ENCODE measurements at regions not wholly inside any gene's neighbourhood (a gene's known extent, or its start where the extent isn't known, plus 50 kb on each side); places are given as distances from the start of the nearest gene placed in this dataset.

DNA sequence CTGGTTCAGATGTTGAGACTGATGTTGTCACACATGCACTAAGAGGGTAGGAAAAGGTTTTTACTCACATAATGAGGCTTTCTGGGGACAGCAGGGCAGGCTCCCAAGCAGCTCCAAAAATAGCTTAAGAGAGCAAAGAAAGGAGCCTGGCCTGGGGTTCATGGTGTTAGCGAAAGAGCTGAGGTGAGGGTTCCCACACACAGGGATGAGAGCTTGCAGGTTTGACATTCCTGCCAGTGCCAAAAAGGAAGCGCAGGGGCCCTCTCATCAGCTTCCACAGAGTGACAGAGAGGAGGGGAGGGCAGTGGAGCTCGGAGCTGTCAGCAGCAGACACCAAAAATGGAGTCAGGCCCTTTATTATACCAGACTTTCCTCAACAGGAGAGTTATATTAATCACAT is 65.5 kb upstream of the FAM216B start:
- TF ChIP-seq POLR2AphosphoS5 (IDR thresholded peaks at IDR 0.05) (no peak), EP300 (IDR thresholded peaks at IDR 0.05) (no peak), POLR2A (IDR thresholded peaks at IDR 0.05) (no peak)
- TF ChIP-seq, protein P1, sequence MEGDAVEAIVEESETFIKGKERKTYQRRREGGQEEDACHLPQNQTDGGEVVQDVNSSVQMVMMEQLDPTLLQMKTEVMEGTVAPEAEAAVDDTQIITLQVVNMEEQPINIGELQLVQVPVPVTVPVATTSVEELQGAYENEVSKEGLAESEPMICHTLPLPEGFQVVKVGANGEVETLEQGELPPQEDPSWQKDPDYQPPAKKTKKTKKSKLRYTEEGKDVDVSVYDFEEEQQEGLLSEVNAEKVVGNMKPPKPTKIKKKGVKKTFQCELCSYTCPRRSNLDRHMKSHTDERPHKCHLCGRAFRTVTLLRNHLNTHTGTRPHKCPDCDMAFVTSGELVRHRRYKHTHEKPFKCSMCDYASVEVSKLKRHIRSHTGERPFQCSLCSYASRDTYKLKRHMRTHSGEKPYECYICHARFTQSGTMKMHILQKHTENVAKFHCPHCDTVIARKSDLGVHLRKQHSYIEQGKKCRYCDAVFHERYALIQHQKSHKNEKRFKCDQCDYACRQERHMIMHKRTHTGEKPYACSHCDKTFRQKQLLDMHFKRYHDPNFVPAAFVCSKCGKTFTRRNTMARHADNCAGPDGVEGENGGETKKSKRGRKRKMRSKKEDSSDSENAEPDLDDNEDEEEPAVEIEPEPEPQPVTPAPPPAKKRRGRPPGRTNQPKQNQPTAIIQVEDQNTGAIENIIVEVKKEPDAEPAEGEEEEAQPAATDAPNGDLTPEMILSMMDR (IDR thresholded peaks at IDR 0.05): no peak
- Histone ChIP-seq H3K4me1 (peaks cover 0 to 3% (median 0%) of the 10 kb centered on the region in 4 donors), H3K9me3 (no peaks in the 10 kb centered on the region), H3K36me3 (no peaks in the 10 kb centered on the region), H3K27me3 (no peaks in the 10 kb centered on the region), H3K27ac (no peak overlapping the region), H3K4me3 (no peak overlapping the region)
- DNase-seq (no peak), ATAC-seq (ENCODE audit: low FRiP score in 2 of 2) (no peak)
- 70 to 80% methylated on average over 3 of the region's 3 CpGs for WGBS, 2 donors

DNA sequence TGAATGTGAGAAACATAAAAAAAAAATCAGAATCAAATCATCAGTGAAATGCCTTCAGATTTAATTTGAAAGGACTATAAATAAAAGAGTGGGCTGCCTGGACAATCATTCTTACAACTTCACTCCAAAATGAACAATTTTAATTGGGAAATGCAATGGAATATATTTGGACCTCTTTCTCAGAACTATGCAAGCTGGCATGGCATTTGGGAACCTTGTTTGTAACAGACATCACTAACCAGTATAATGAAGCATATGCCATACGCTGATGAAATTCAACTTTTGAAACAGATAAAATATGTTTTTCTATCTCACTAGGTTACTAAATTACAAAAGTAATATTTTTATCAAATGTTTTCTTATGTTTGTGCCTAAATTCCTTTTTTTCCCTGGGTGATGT is 64.2 kb upstream of the FAM216B start:
- TF ChIP-seq, protein P1 (IDR thresholded peaks at IDR 0.05): no peak
- TF ChIP-seq POLR2A (IDR thresholded peaks at IDR 0.05) (no peak), POLR2AphosphoS5 (IDR thresholded peaks at IDR 0.05) (no peak), EP300 (IDR thresholded peaks at IDR 0.05) (no peak)
- DNase-seq: no peak
- Histone ChIP-seq H3K27ac (no peak overlapping the region), H3K9me3 (no peaks in the 10 kb centered on the region), H3K4me1 (peaks cover 0 to 3% (median 0%) of the 10 kb centered on the region in 4 donors), H3K36me3 (no peaks in the 10 kb centered on the region), H3K4me3 (no peak overlapping the region), H3K27me3 (no peaks in the 10 kb centered on the region)
- no peak for ATAC-seq (ENCODE audit: low FRiP score in 2 of 2)
- WGBS, 2 donors: 96 to 98% methylated on average over 1 of the region's 1 CpG

DNA sequence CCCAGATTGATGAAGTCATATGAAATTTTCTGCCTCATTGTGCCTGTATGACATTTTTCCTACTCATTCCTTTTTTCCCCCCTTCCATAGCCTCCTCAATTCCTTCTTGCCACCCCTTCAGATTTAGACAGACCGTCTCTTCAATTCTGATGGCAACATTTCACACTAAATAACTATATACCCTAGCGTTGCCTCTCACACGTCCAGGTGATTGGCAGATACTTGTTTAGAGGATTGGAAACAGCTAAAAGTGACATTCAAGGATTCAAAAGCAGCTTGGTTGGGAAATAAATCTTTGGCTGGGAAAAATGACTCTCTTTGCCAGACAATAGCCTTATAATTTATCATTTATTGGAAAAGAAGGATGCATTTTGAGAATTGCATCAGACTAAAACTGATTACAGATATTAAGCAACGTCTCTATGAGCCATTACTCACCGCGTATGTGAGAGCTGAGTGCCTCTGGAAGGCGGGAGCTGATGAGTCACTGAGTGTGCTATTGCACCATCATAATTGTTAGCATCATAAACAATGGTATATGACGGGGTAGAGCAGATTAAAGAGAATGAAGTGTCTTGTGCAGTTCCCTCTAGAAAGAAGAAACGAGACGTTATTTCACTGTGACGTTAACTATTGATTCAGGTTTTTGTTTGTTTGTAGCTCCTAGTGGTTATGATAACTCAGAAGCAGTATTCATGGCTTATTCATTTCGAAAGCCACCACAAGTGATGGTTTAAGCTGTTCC is 61.1 kb upstream of the FAM216B start:
- no peak overlapping the region for H3K4me3 ChIP-seq
- DNase-seq (peak in 1 of 2 donors; percentile 52), ATAC-seq (ENCODE audit: low FRiP score in 2 of 2) (peak; percentile 80 to 96)
- H3K4me1 ChIP-seq: peaks cover 0 to 3% (median 0%) of the 10 kb centered on the region in 4 donors
- no peaks in the 10 kb centered on the region for H3K36me3 ChIP-seq
- H3K27me3 ChIP-seq: no peaks in the 10 kb centered on the region
- TF ChIP-seq POLR2AphosphoS5 (IDR thresholded peaks at IDR 0.05): peak in 1 of 2 donors; percentile 85
- TF ChIP-seq, protein P1 (IDR thresholded peaks at IDR 0.05): no peak
- peak in 2 of 4 donors; percentile 8 to 25 for TF ChIP-seq EP300 (IDR thresholded peaks at IDR 0.05)
- no peak for TF ChIP-seq POLR2A (IDR thresholded peaks at IDR 0.05)
- peak overlapping the region in 2 of 4 donors; percentile 10 to 28 for H3K27ac ChIP-seq
- whole genome bisulfite sequencing, 2 donors: 53 to 54% methylated on average over 12 of the region's 12 CpGs
- H3K9me3 ChIP-seq: no peaks in the 10 kb centered on the region

DNA sequence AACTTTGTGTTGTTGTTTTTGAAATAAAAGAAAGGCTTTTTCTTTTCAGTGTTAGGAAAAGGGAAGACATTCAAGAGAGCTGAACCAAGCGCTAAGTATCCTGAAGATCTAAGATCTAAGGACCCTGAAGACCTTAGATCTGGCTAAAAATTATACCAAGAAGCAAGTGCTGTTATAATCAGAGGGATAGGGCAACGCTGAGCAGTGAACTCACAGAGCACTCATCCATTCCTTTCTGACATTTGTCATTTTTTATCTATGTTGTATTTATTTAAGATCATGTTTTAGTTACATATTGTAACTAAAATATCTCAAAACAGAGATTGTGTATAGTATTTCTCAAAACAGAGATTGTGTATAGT is 60.5 kb upstream of the FAM216B start:
- DNase-seq: no peak
- 54 to 79% methylated on average over 2 of the region's 2 CpGs for WGBS, 2 donors
- H3K4me1 ChIP-seq: peaks cover 0 to 3% (median 0%) of the 10 kb centered on the region in 4 donors
- TF ChIP-seq POLR2AphosphoS5 (IDR thresholded peaks at IDR 0.05): no peak
- TF ChIP-seq POLR2A (IDR thresholded peaks at IDR 0.05): no peak
- no peak for TF ChIP-seq EP300 (IDR thresholded peaks at IDR 0.05)
- TF ChIP-seq, protein P1 (IDR thresholded peaks at IDR 0.05): no peak
- no peaks in the 10 kb centered on the region for H3K27me3 ChIP-seq
- peak overlapping the region in 2 of 4 donors; percentile 10 to 28 for H3K27ac ChIP-seq
- H3K9me3 ChIP-seq: no peaks in the 10 kb centered on the region
- ATAC-seq (ENCODE audit: low FRiP score in 2 of 2): no peak
- H3K4me3 ChIP-seq: no peak overlapping the region
- no peaks in the 10 kb centered on the region for H3K36me3 ChIP-seq

Data from upper lobe of left lung (tissue), 6 donors.